ENCODE measurements at regions not wholly inside any gene's neighbourhood (a gene's known extent, or its start where the extent isn't known, plus 50 kb on each side); places are given as distances from the start of the nearest gene placed in this dataset.

DNA sequence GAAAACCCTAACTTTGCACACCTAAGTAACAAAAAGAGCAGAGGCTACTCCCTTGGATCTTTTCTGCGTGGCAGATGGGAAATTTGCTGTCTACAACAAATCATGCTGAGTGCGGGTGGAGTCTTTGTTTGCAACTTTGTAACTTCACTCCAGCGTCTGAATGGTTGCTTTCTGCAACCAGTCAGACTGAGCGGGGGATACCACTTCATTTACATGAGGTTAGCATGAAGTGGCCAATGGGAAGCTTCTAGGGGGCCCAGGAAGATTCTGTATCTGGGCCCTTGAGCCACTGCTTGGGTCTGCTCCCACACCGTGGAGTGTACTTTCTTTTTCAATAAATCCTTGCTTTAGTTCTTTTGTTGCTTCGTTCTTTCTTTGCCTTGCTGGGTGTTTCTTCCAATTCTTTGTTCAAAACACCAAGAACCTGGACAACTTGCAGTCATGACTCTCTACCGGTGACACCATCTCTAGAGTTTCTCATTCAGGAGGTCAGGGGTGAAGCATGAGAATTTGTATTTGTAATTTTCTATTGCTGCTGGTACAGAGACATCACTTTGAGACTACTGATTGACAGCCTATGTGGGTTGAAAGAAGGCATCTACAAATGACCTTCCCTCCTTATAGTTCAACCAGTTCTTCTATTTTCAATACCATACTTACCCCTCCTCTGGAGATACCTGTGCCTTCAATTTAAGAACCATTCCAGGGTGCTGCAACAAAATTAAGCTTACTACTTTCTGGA is 55.8 kb upstream of the RC3H1 start:
- TF ChIP-seq, protein P1, sequence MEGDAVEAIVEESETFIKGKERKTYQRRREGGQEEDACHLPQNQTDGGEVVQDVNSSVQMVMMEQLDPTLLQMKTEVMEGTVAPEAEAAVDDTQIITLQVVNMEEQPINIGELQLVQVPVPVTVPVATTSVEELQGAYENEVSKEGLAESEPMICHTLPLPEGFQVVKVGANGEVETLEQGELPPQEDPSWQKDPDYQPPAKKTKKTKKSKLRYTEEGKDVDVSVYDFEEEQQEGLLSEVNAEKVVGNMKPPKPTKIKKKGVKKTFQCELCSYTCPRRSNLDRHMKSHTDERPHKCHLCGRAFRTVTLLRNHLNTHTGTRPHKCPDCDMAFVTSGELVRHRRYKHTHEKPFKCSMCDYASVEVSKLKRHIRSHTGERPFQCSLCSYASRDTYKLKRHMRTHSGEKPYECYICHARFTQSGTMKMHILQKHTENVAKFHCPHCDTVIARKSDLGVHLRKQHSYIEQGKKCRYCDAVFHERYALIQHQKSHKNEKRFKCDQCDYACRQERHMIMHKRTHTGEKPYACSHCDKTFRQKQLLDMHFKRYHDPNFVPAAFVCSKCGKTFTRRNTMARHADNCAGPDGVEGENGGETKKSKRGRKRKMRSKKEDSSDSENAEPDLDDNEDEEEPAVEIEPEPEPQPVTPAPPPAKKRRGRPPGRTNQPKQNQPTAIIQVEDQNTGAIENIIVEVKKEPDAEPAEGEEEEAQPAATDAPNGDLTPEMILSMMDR (IDR thresholded peaks at IDR 0.05; ENCODE audit: insufficient read depth, low read depth, low read length), result no peak
- peak; percentile 17 for DNase-seq (ENCODE audit: low read depth)
- H3K4me3 ChIP-seq (ENCODE audit: low read depth, low read length), result no peak overlapping the region

DNA sequence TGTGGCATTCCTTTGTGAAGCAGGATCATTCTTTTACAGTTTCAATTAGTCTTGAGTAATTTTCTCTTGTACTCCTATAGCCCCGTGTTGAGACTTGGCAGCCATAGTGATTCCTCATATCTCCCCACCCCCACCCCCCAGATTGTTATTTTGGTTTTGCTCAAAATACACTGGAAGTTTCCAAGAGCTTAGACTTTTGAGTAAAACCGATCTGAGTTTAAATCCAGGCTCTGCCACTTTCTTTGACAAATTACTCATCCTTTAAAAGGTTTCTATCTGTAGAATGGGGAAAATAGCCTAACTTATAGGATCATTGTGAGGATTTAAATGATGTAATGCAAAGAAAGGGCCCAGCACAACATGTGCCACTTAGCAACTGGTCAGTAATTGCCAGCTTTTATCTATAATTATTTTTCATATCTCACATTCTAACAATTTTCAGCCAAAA is 53.1 kb upstream of the RC3H1 start:
- DNase-seq (ENCODE audit: low read depth), result no peak
- TF ChIP-seq, protein P1 (IDR thresholded peaks at IDR 0.05; ENCODE audit: insufficient read depth, low read depth, low read length), result no peak
- H3K4me3 ChIP-seq (ENCODE audit: low read depth, low read length), result no peak overlapping the region

DNA sequence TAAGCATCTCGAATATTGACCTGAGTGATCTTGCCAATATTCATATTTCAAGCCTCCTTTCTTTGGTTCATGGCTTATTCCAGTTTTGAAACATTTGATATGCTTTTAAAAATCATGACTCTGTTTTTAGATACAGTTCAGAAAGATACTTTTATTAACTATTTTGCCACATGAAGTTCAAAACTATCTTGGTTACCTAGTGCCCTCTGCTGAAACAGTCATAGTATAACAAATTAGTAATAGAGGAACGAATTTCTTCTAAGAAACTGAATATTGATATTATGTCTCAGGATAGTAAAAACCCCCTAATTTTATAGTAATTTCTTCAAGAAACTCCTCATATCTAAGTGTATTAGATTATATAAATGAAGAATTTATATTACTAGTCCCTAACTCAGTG is 52.6 kb upstream of the RC3H1 start:
- TF ChIP-seq, protein P1 (IDR thresholded peaks at IDR 0.05; ENCODE audit: insufficient read depth, low read depth, low read length), result peak; percentile 42
- peak; percentile 46 for DNase-seq (ENCODE audit: low read depth)
- no peak overlapping the region for H3K4me3 ChIP-seq (ENCODE audit: low read depth, low read length)

DNA sequence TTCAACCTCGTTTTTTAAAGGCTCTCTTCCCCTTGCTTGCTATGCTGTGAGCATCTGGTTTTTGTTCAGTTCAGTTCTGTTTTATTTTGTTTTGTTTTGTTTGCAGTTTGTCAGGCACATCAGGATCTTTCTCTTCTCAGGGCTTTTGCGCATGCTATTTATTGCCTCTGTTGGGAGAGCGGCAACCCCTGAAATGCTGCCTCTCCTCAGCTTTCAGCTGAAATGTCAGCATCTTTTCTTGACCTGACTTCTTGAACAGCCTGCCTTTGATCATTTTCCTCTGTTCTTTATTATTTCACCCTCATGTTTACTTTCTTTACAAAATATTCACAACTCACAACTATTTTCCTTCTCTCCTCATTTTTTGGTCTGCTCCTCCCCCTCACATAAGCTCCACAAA is 50.4 kb upstream of the RC3H1 start:
- H3K4me3 ChIP-seq (ENCODE audit: low read depth, low read length), result no peak overlapping the region
- DNase-seq (ENCODE audit: low read depth), result peak; percentile 80
- TF ChIP-seq, protein P1 (IDR thresholded peaks at IDR 0.05; ENCODE audit: insufficient read depth, low read depth, low read length), result no peak

All from fibroblast of villous mesenchyme (primary cell).